ENCODE measurements at regions not wholly inside any gene's neighbourhood (a gene's known extent, or its start where the extent isn't known, plus 50 kb on each side); places are given as distances from the start of the nearest gene placed in this dataset.

GRCh38 chr4:183801457-183802165 lies 103.5 kb upstream of the STOX2 start:
- DNase-seq (ENCODE audit: extremely low spot score in 2 of 2) = no peak
- intact Hi-C loops (cut with DNase I) = no loop called here
- H3K9me3 ChIP-seq = no peaks in the 10 kb centered on the region
- H3K4me3 ChIP-seq = no peak overlapping the region
- no peaks in the 10 kb centered on the region for H3K36me3 ChIP-seq
- H3K27me3 ChIP-seq = no peaks in the 10 kb centered on the region
- peaks cover 11% of the 10 kb centered on the region for H3K4me1 ChIP-seq
- H3K27ac ChIP-seq = no peak overlapping the region
- no peak for TF ChIP-seq POLR2AphosphoS5 (IDR thresholded peaks at IDR 0.05; ENCODE audit: insufficient read depth in 1 of 2, low read depth in 1 of 2)
- no peak for TF ChIP-seq CTCF (IDR thresholded peaks at IDR 0.05)
- TF ChIP-seq POLR2A (IDR thresholded peaks at IDR 0.05) = no peak

- TF ChIP-seq POLR2A (IDR thresholded peaks at IDR 0.05) (no peak), POLR2AphosphoS5 (IDR thresholded peaks at IDR 0.05; ENCODE audit: insufficient read depth in 1 of 2, low read depth in 1 of 2) (no peak), CTCF (IDR thresholded peaks at IDR 0.05) (no peak)
- no peak for DNase-seq (ENCODE audit: extremely low spot score in 2 of 2)
- Histone ChIP-seq H3K36me3 (no peaks in the 10 kb centered on the region), H3K4me1 (peaks cover 6% of the 10 kb centered on the region), H3K27me3 (no peaks in the 10 kb centered on the region), H3K9me3 (no peaks in the 10 kb centered on the region), H3K4me3 (no peak overlapping the region), H3K27ac (no peak overlapping the region)
- intact Hi-C loops (cut with DNase I) = no loop called here
These were observed 98.8 kb upstream of the STOX2 start for GRCh38 chr4:183806341-183806740.

GRCh38 chr4:183807420-183808096 lies 97.5 kb upstream of the STOX2 start:
- Histone ChIP-seq H3K27me3 (no peaks in the 10 kb centered on the region), H3K36me3 (no peaks in the 10 kb centered on the region), H3K9me3 (no peaks in the 10 kb centered on the region), H3K4me3 (no peak overlapping the region), H3K4me1 (no peaks in the 10 kb centered on the region), H3K27ac (no peak overlapping the region)
- intact Hi-C loops (cut with DNase I) = no loop called here
- DNase-seq (ENCODE audit: extremely low spot score in 2 of 2) = no peak
- TF ChIP-seq POLR2A (IDR thresholded peaks at IDR 0.05) (no peak), POLR2AphosphoS5 (IDR thresholded peaks at IDR 0.05; ENCODE audit: insufficient read depth in 1 of 2, low read depth in 1 of 2) (no peak), CTCF (IDR thresholded peaks at IDR 0.05) (no peak)

- DNase-seq (ENCODE audit: extremely low spot score in 2 of 2) = no peak
- intact Hi-C loops (cut with DNase I) = no loop called here
- Histone ChIP-seq H3K4me1 (no peaks in the 10 kb centered on the region), H3K27me3 (no peaks in the 10 kb centered on the region), H3K9me3 (no peaks in the 10 kb centered on the region), H3K36me3 (no peaks in the 10 kb centered on the region), H3K27ac (no peak overlapping the region), H3K4me3 (no peak overlapping the region)
- TF ChIP-seq CTCF (IDR thresholded peaks at IDR 0.05) (no peak), POLR2AphosphoS5 (IDR thresholded peaks at IDR 0.05; ENCODE audit: insufficient read depth in 1 of 2, low read depth in 1 of 2) (no peak), POLR2A (IDR thresholded peaks at IDR 0.05) (no peak)
These were observed 97.0 kb upstream of the STOX2 start for GRCh38 chr4:183808097-183808456.

- H3K27ac ChIP-seq = no peak overlapping the region
- no peak for TF ChIP-seq POLR2AphosphoS5 (IDR thresholded peaks at IDR 0.05; ENCODE audit: insufficient read depth in 1 of 2, low read depth in 1 of 2)
- no peak for TF ChIP-seq CTCF (IDR thresholded peaks at IDR 0.05)
- no peak for TF ChIP-seq POLR2A (IDR thresholded peaks at IDR 0.05)
- no peaks in the 10 kb centered on the region for H3K27me3 ChIP-seq
- no peaks in the 10 kb centered on the region for H3K4me1 ChIP-seq
- no peak for DNase-seq (ENCODE audit: extremely low spot score in 2 of 2)
- no peak overlapping the region for H3K4me3 ChIP-seq
- intact Hi-C loops (cut with DNase I) = no loop called here
- H3K36me3 ChIP-seq = no peaks in the 10 kb centered on the region
- H3K9me3 ChIP-seq = no peaks in the 10 kb centered on the region
These were observed 92.5 kb upstream of the STOX2 start for GRCh38 chr4:183812567-183812966.

Data from vagina (tissue), 2 donors.